GM21786 (cell line): ENCODE measurements at regions not wholly inside any gene's neighbourhood (a gene's known extent, or its start where the extent isn't known, plus 50 kb on each side); places are given as distances from the start of the nearest gene placed in this dataset.

Experiments
- ATAC-seq: cut with Tn5 transposase; IDR thresholded peaks from one replicate; pipeline ENCODE4 v1.9.1; 2021; ENCODE audit not compliant: unreplicated experiment

DNA sequence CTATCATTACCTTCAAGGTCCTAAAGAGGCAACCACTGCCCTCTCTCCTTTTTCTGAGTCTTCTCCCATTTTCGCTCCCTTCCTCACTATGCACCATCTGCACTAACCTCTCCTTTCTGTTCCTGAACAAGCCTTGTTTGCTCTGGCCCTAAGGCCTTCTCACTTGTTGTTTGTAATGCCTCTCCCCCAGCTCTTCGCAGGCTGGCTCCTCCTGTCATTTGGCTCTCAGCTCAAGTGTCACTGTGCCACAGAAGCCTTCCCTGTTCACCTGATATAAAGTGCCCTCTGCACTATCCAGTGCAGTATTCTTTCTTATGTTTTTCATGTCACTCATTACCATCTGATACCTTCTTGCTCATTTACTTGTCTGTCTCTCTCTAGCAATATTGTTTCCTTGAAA, 303.7 kb downstream of the KCNN2 start:
- no peak for ATAC-seq

DNA sequence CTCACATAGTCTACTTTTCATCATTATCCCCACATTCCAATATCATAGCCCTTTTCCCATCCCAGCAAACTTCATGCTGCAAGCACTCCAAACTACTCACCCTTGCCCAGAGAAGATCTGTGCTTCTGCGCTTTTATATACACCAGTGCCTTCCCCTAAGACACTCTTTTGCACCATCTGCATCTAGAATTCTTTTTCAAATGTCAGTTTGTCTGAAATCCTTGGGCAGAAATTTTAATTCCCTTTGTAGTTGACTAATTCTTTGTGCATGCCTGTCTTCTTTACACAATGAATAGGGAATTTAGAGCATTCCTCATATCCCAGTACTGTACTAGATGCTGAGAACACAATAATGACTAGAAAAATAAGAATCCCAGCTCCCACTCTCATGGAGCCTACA, 298.9 kb downstream of the KCNN2 start:
- ATAC-seq, result no peak

DNA sequence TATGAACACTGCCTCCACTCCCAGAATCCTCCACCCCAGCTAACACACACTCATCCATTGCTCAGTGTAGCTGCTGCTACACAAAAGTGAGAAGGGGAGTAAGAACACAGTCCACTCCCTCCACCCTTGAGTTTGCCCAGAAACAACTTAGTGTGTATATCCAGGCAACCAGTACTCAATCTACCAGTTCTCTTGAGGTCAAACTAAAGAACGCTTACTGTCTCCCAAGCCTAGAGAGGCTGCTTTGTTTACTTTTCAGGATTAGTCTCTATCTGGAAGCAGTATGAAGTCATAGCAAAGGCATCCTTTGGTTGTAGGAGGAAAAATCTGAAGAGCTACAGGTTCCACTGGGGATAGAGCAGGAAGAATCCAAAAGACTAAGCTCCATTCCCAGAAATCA, 296.3 kb downstream of the KCNN2 start:
- ATAC-seq, result no peak

DNA sequence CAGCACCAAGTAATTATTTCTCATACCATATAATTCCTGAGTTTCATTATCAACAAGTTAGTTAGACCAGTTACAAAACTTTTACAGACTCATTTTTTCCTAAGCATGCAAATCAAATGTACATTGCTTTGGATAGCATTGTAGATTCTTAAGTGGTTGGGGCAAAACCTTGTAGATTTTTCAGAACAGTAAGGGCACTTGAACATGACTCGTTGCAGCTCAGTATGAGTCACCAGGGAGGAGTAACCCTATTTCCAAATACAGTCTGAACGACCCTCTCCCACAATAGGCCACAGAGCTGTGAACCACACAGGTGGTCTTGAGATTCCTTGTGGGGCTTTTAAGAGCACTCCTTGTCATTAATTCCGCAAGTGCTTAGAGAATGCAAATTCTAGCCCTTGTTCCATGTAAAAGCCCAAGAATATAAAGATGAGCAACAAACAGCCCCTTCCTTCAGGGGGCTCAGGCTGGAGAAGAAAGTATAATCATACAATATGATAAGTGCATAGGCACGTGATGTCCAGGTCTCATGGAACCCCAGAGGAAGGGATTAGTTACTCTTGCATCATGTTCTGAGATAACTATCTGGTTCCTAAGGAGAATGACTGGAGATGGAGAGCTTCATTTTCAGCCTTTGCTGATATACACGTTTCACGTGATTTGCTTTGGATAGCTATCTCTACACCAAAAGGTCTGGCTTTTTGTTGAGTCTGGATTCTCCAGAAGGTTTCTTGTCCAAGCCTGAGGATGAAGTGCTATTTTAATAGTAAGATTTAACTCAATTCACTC, 295.7 kb downstream of the KCNN2 start:
- no peak for ATAC-seq

DNA sequence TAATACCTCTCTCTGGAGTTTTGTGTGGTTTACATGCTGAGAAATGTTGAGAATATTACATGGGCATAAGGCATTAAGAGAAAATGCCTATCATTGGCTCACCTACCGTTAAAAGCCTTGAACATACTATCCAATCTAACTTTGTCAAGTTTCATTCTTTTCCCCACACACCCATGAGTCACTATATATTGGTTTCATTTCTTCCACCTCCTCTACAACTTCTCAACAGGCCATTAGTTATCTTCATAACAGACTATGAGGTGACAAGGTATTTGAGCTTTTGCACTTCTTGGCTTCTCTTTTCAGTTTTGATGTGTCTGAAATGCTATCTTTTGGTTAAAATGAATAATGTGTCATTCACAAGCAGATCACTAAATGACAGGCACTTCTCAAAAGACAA, 288.0 kb downstream of the KCNN2 start:
- no peak for ATAC-seq

DNA sequence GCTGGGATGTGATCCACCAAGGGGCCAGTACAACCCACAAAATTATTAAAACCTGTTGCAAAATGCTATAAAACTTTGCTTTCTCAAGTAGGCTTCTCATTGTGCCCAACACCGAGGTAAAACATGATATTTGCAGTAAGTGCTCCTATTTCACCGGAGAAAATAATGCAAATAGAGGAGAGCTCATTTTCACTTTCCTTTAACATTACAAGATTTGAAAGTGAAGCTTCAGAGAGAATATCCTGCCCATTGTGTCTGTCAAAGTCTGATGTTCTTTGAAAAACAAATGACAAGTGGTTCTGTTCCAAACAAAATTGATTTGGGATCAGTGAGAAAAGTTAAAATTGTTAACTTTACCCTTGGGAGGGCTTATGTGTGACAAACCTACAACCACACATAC, 287.1 kb downstream of the KCNN2 start:
- ATAC-seq, result no peak

DNA sequence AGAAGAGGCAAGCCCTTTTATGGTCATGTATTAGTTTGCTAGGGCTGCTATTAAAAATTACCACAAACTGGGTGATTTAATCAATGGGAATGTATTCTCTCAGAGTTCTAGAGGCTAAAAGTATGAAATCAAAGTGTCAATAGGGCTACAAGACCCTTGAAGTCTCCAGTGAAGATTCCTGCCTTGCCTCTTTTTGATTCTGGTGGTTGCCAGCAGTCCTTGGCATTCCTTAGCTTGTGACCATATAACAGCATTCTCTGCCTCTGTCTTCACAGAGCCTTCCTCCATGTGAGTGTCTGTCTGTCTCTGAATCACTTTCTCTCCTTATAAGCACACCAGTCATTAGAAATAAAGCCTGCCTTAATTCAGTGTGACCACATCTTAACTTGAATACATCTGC, 282.7 kb downstream of the KCNN2 start:
- no peak for ATAC-seq

DNA sequence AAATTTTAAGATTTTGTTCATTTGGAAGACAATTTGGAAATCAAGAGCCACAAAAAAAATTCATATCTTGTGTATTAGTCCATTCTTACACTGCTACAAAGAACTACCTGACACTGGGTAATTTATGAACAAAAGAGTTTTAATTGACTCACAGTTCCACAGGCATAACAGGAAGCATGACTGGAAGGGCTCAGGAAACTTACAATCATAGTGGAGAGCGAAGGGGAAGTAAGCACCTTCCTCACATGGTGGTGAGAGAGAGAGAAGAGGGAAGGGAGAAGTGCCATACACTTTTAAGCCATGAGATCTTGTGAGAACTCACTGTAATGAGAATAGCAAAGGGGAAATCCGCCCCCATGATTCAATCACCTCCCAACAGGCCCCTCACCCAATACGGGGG, 274.4 kb downstream of the KCNN2 start:
- ATAC-seq, result no peak

DNA sequence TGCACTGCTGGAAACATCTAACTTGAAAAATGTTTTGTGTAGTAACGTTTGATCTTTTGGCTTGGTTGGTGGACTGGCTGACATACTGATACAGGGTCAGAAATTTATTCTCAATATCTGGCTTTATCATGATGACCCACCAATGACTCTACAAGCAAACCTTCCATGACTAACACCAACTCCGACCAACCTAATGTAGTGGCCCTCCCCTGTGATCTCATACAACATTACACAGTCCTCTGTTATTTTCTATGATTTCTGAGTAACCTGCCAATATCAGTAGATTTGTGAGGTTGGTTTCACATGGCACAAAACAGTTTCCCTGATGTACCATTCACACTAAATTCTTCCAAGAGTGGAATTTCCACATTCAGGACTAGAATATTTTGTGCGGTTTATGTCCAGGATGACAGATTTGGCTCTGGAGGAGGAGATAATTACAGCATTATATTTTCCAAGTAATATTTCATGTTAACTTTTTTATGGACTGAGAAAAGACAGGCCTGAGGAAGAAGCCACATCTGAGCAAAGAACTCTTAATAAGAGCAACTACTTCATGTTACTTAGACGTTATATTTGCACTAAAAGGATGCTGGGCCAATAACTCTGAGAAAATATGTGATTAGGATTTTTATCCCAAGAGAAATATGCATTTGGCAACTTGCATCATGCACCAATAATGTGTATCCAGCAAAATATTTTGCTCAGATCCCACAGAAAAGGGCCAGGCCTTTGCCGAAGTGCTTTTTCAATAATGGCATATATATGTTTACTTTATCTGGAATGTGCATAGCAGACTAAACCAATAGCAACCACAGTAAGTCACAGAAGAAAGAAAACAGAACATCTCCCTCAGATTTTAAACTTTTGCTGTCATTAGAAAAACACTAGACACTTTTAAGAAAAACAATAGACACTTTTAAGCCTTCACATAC, 273.4 kb downstream of the KCNN2 start:
- ATAC-seq, result no peak

DNA sequence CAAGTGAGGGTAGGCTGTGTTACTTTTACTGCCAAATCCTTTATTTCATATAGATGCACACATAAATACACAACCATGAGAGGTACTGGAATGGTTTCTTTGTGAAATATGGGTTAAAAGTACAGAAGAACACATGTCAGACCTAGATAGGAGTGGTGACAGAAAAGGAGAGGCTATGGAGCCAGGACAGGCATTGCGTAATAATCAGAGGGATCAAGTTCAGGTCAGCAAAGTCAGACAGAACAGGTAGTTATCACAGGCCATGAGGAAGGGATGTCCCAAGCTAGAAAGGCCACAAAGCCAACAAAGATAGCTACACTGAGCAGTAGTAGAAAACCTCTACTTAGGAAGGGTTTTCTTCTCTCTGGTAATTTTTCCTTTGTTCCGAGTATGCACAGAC, 272.6 kb downstream of the KCNN2 start:
- no peak for ATAC-seq

DNA sequence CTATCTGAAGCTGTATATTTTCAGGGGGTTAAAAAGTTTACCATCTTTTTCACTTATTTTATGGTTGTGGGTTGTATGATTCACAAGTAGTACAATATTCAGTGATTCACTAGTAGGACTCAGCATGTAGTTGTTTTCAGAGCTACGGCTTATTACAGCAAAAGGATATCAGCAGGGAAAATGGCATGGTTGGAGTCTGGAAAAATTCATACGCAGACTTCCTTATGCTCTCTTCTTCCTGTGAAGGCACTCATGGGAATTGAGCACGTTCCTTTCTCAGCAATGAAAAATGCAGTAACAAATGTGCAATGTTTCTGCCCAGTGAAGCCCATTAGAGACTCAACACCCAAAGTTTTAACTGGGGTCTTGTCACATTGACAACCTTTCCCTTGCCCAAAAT, 250.5 kb downstream of the KCNN2 start:
- no peak for ATAC-seq

DNA sequence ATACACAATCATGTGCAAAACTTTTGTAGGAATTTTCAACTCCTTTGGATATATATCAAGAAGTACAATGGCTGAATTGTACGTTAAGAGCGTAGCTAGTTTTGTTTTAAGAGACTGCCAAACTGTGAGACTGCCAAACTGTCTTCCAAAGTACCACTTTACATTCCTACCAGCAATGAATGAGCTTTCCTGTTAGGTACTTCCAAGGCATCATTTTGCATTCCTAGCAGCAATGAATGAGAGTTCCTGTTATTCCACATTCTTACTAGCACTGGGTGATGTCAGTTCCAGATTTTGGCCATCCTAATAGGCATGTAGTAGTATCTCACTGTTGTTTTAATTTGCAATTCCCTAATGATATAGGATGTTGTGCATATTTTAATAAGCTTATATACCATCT, 219.3 kb downstream of the KCNN2 start:
- ATAC-seq, result no peak

DNA sequence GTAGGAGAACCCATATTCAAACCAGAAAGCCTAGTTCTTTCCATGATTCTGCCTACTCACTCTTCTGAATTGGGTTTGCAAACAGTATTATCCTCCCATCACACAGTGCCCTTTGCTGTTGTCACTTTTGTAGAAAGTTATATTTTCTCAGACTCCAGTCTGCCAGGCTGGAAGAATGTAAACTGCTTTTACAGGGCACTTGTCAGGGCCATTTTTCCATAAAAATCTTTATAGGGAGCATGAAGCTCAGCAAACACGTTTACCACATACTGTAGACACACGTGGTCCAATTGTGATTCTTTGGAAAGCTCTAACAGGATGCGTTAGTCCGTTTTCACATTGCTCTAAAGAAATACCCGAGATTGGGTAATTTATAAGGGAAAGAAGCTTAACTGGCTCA, 204.0 kb downstream of the KCNN2 start:
- no peak for ATAC-seq

DNA sequence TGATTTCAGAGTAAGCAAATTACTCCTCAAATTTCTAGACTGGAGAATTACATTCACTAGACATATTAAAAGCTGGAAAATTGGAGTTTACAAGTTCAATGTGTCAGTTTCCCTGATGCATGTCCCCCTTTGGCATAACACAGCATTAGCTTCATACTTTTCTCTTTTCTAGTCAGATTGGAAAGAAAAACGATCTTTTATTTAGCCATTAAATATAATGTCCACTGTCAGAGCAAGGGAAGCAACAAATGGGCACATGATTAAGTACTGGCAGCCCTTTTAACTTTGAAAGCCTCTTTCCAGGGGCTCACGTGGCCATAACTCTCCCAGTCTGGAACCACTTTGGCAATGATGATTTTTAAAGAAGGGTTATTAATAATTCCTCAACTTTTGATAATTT, 203.3 kb downstream of the KCNN2 start:
- no peak for ATAC-seq

DNA sequence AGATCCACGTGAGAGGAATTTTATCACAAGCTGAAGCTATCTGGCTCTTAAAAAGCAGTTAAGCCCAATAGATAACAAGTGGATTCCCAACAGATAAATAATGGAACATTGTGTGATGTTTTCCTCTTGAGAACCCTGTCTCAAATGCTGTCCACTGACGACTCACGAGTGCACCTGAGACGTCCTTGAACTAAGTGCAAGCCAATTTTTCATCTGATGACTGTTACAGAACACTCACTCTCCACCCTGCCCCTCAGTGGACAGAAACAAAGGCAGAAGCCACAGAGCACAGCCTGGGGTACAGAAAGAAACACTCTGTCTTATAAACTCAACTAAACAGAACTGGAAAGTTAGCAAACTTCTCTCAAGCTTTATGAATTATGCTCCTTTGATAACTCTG, 199.5 kb downstream of the KCNN2 start:
- no peak for ATAC-seq
